Fibroblast of the aortic adventitia (primary cell): ENCODE measurements at regions not wholly inside any gene's neighbourhood (a gene's known extent, or its start where the extent isn't known, plus 50 kb on each side); places are given as distances from the start of the nearest gene placed in this dataset.

Experiments used
- DNase-seq: peaks from one replicate; pipeline ENCODE4 v3.0.0-alpha.2; 2010; ENCODE audit warnings: low read depth
- H3K4me3 ChIP-seq: 2 replicates; pipeline ENCODE4 v1.5.1; 2011; ENCODE audit warnings: low read depth, mild to moderate bottlenecking, control low read depth, low read length, moderate library complexity
- CTCF ChIP-seq: IDR thresholded peaks from 2 replicates; pipeline ENCODE4 v1.5.1; 2011; ENCODE audit warnings: mild to moderate bottlenecking, low read length, control low read depth, inconsistent platforms; ENCODE audit not compliant: insufficient read depth

GRCh38 chr16:87138316-87138715 is 178.9 kb downstream of the C16orf95 start:
- H3K4me3 ChIP-seq, result no peak overlapping the region
- DNase-seq, result no peak
- TF ChIP-seq CTCF, result no peak

- no peak for TF ChIP-seq CTCF
- H3K4me3 ChIP-seq, result no peak overlapping the region
- DNase-seq, result no peak
Observed at GRCh38 chr16:87138738-87139267, 178.4 kb downstream of the C16orf95 start.

GRCh38 chr16:87140211-87141200 is 176.7 kb downstream of the C16orf95 start:
- no peak for TF ChIP-seq CTCF

GRCh38 chr16:87141402-87141801 is 175.8 kb downstream of the C16orf95 start:
- TF ChIP-seq CTCF, result no peak
- no peak for DNase-seq
- no peak overlapping the region for H3K4me3 ChIP-seq

More at GRCh38 chr16:87140211-87141200, 176.7 kb downstream of the C16orf95 start:
- no peak overlapping the region for H3K4me3 ChIP-seq
- DNase-seq, result no peak

- no peak overlapping the region for H3K4me3 ChIP-seq
- TF ChIP-seq CTCF, result no peak
- no peak for DNase-seq
Observed at GRCh38 chr16:87143661-87144121, 173.5 kb downstream of the C16orf95 start.

- no peak for TF ChIP-seq CTCF
- DNase-seq, result no peak
- H3K4me3 ChIP-seq, result no peak overlapping the region
Observed at GRCh38 chr16:87144232-87144631, 173.0 kb downstream of the C16orf95 start.
